ENCODE measurements at regions not wholly inside any gene's neighbourhood (a gene's known extent, or its start where the extent isn't known, plus 50 kb on each side); places are given as distances from the start of the nearest gene placed in this dataset.

DNA sequence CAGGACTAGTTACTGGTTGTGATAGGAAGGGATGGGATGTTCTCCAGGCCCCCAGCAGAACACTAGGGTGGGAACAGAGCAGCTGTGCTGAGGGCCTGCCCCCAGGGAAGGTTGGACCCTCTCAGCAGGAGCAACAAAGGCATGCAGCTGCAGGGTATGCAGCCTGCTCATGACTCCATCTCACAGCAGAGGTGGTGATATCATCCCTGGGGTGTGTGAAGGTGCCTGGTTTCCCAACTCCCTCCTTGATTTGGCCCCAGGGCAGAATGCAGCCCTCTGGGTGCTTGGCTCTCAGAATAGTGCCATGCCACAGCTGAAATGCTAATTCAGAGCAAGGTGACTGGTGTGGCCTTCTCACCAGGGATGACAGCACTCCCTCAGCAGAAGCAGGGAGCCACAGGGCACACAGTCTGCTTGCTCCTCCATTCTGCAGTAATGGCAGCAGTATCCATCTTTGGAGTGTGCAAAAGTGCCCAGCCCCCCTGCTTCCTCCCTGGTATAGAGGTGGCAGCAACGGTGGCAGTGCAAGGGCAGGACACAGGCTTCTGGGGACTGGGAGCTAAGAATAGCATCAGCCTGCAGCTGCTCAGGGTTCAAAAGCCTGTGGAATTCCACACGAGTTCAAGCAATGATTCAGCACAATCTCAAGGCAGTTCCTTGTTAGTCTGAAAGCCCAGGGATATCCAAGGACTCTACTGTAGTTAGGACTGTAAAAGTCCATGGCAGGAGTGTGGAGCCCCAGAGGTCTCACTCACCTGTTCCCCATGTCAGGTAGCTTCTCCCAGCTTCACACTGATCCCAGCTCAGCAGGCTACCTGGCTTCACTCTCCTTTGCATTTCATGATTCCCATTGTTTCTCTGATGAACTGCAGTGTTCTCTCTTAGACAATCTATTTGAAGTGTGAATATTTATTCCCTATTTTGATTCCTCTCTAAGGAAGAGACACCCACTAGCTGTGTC, 298.1 kb upstream of the FOXG1 start:
- H3K4me3 ChIP-seq (ENCODE audit: control extremely low read depth in 1 of 5, extremely low read depth in 1 of 5, insufficient read depth in 1 of 5, low read depth in 2 of 5, low read length in 4 of 5) = no peak overlapping the region
- no peak overlapping the region for H3K27ac ChIP-seq (ENCODE audit: low read length in 2 of 2)
- POLR2A ChIA-PET = no interaction called here
- intact Hi-C loops (cut with micrococcal nuclease) = no loop called here
- no peak for DNase-seq
- no peak overlapping the region for H2AFZ ChIP-seq (ENCODE audit: insufficient read depth, low read depth, low read length, poor library complexity, severe bottlenecking)
- no peaks in the 10 kb centered on the region for H3K27me3 ChIP-seq (replicated peaks in 1 of 4; ENCODE audit: control extremely low read depth in 1 of 4, control insufficient read depth in 3 of 4, insufficient read depth in 4 of 4, low read length in 3 of 4)
- no peaks in the 10 kb centered on the region for H3K4me1 ChIP-seq (ENCODE audit: control insufficient read depth in 2 of 2, insufficient read depth in 2 of 2, low read length in 2 of 2)
- H3K27me3 Mint-ChIP-seq = no peaks in the 10 kb centered on the region
- peaks cover 11% of the 10 kb centered on the region for H3K9me3 Mint-ChIP-seq (ENCODE audit: insufficient read depth)
- 57% methylated on average over 1 of the region's 2 CpGs for WGBS (ENCODE audit: insufficient coverage)
- CTCF ChIA-PET = no interaction called here
- no peaks in the 10 kb centered on the region for H3K4me1 Mint-ChIP-seq
- H3K4me2 ChIP-seq (replicated peaks; ENCODE audit: low read depth, low read length, poor library complexity, severe bottlenecking) = no peak overlapping the region
- TF ChIP-seq, protein P1, sequence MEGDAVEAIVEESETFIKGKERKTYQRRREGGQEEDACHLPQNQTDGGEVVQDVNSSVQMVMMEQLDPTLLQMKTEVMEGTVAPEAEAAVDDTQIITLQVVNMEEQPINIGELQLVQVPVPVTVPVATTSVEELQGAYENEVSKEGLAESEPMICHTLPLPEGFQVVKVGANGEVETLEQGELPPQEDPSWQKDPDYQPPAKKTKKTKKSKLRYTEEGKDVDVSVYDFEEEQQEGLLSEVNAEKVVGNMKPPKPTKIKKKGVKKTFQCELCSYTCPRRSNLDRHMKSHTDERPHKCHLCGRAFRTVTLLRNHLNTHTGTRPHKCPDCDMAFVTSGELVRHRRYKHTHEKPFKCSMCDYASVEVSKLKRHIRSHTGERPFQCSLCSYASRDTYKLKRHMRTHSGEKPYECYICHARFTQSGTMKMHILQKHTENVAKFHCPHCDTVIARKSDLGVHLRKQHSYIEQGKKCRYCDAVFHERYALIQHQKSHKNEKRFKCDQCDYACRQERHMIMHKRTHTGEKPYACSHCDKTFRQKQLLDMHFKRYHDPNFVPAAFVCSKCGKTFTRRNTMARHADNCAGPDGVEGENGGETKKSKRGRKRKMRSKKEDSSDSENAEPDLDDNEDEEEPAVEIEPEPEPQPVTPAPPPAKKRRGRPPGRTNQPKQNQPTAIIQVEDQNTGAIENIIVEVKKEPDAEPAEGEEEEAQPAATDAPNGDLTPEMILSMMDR (IDR thresholded peaks at IDR 0.05) = no peak
- TF ChIP-seq EZH2 (IDR thresholded peaks at IDR 0.05; ENCODE audit: borderline replicate concordance, insufficient read depth, low read depth, low read length, poor library complexity, severe bottlenecking) = no peak
- no peaks in the 10 kb centered on the region for H3K36me3 ChIP-seq (replicated peaks in 1 of 2; ENCODE audit: control extremely low read depth in 1 of 2, control insufficient read depth in 1 of 2, extremely low read depth in 1 of 2, insufficient read depth in 2 of 2, low read length in 1 of 2)
- H3K4me3 Mint-ChIP-seq = no peak overlapping the region
- H3K9me3 ChIP-seq (ENCODE audit: control extremely low read depth in 1 of 3, control insufficient read depth in 2 of 3, insufficient read depth in 1 of 3, low read length in 2 of 3) = peaks cover 0 to 10% (median 0%) of the 10 kb centered on the region in 3 donors
- H3K27ac Mint-ChIP-seq = no peak overlapping the region
- no peak overlapping the region for H3K9ac ChIP-seq (ENCODE audit: low read length)
- no peaks in the 10 kb centered on the region for H3K79me2 ChIP-seq (ENCODE audit: control insufficient read depth, insufficient read depth, low read length)
- no peak for ATAC-seq (ENCODE audit: low read depth)
- no peaks in the 10 kb centered on the region for H4K20me1 ChIP-seq (ENCODE audit: control insufficient read depth, insufficient read depth, low read length, poor library complexity, severe bottlenecking)
